ENCODE measurements at regions not wholly inside any gene's neighbourhood (a gene's known extent, or its start where the extent isn't known, plus 50 kb on each side); places are given as distances from the start of the nearest gene placed in this dataset.

GRCh38 chr21:41662161-41662560 is 104.7 kb downstream of the RIPK4 start:
- H3K36me3 Mint-ChIP-seq (ENCODE audit: low read depth): no peaks in the 10 kb centered on the region
- H3K9me3 Mint-ChIP-seq: no peaks in the 10 kb centered on the region
- no peak overlapping the region for H3K27ac Mint-ChIP-seq
- peaks cover 56% of the 10 kb centered on the region for H3K4me1 Mint-ChIP-seq
- no peak for TF ChIP-seq CTCF (IDR thresholded peaks at IDR 0.05)
- H3K27me3 Mint-ChIP-seq (ENCODE audit: low read depth, poor library complexity): peaks cover 5% of the 10 kb centered on the region
- DNase-seq: no peak
- no peak overlapping the region for H3K4me3 Mint-ChIP-seq

- no peak for TF ChIP-seq CTCF (IDR thresholded peaks at IDR 0.05)
Measured at GRCh38 chr21:41660748-41661147, 106.1 kb downstream of the RIPK4 start.

GRCh38 chr21:41659791-41660560 is 106.9 kb downstream of the RIPK4 start:
- Mint-ChIP-seq H3K4me3 (no peak overlapping the region), H3K9me3 (peaks cover 5% of the 10 kb centered on the region), H3K4me1 (peaks cover 56% of the 10 kb centered on the region), H3K27ac (no peak overlapping the region), H3K36me3 (ENCODE audit: low read depth) (no peaks in the 10 kb centered on the region), H3K27me3 (ENCODE audit: low read depth, poor library complexity) (peaks cover 5% of the 10 kb centered on the region)
- DNase-seq: peak; percentile 33
- TF ChIP-seq CTCF (IDR thresholded peaks at IDR 0.05): no peak

More at GRCh38 chr21:41660748-41661147, 106.1 kb downstream of the RIPK4 start:
- Mint-ChIP-seq H3K27me3 (ENCODE audit: low read depth, poor library complexity) (peaks cover 5% of the 10 kb centered on the region), H3K4me3 (no peak overlapping the region), H3K27ac (no peak overlapping the region), H3K4me1 (peaks cover 59% of the 10 kb centered on the region), H3K9me3 (no peaks in the 10 kb centered on the region), H3K36me3 (ENCODE audit: low read depth) (no peaks in the 10 kb centered on the region)
- no peak for DNase-seq

GRCh38 chr21:41656946-41657525 is 109.8 kb downstream of the RIPK4 start:
- TF ChIP-seq CTCF (IDR thresholded peaks at IDR 0.05): no peak
- H3K27ac Mint-ChIP-seq: no peak overlapping the region

GRCh38 chr21:41655259-41655658 is 111.6 kb downstream of the RIPK4 start:
- no peak for TF ChIP-seq CTCF (IDR thresholded peaks at IDR 0.05)
- Mint-ChIP-seq H3K9me3 (peaks cover 5% of the 10 kb centered on the region), H3K27ac (no peak overlapping the region), H3K36me3 (ENCODE audit: low read depth) (no peaks in the 10 kb centered on the region), H3K27me3 (ENCODE audit: low read depth, poor library complexity) (peaks cover 6% of the 10 kb centered on the region), H3K4me1 (peaks cover 40% of the 10 kb centered on the region), H3K4me3 (no peak overlapping the region)
- DNase-seq: no peak

More at GRCh38 chr21:41656946-41657525, 109.8 kb downstream of the RIPK4 start:
- peaks cover 37% of the 10 kb centered on the region for H3K4me1 Mint-ChIP-seq
- H3K36me3 Mint-ChIP-seq (ENCODE audit: low read depth): no peaks in the 10 kb centered on the region
- peaks cover 6% of the 10 kb centered on the region for H3K27me3 Mint-ChIP-seq (ENCODE audit: low read depth, poor library complexity)
- no peak overlapping the region for H3K4me3 Mint-ChIP-seq
- H3K9me3 Mint-ChIP-seq: peaks cover 5% of the 10 kb centered on the region
- DNase-seq: no peak
